Embryonic facial prominence (tissue), 1 donor: ENCODE measurements at regions not wholly inside any gene's neighbourhood (a gene's known extent, or its start where the extent isn't known, plus 50 kb on each side); places are given as distances from the start of the nearest gene placed in this dataset.
"Not testable (repeated sequence)": the region's sequence is repeated elsewhere in the genome, so short reads cannot be mapped to it uniquely, and the experiment has no call there.

Source experiments
- DNase-seq: peaks from one replicate; pipeline ENCODE4 v3.0.0-alpha.2; 2016; ENCODE audit errors: extremely low spot score

- no peak for DNase-seq
Measured at GRCh38 chr7:132030086-132030568, 473.7 kb upstream of the PODXL start.

- DNase-seq = no peak
Measured at GRCh38 chr7:132029369-132030085, 473.1 kb upstream of the PODXL start.

GRCh38 chr7:132028144-132028920 is 471.9 kb upstream of the PODXL start:
- no peak for DNase-seq

- no peak for DNase-seq
Measured at GRCh38 chr7:132024290-132024689, 467.9 kb upstream of the PODXL start.

DNA sequence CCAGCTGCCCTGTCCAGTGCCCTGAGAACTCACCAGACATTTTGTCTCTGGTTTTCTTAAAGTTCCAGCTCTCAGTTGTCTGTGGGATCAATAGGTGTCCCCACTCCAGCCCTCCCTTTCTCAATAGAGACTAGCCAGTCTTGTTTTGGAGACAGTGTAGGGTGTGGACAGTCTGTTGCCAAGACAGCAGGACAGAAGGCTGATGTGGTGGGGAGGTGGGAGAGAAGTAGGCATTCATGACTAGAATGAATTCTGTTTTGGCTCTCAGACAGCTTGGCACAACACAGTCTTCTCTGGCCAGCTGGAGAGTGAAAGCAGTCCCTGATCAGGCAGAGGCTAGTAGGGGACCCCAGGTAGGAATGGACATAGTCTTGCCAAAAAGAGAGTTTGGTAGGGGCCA is 467.0 kb upstream of the PODXL start:
- no peak for DNase-seq

DNA sequence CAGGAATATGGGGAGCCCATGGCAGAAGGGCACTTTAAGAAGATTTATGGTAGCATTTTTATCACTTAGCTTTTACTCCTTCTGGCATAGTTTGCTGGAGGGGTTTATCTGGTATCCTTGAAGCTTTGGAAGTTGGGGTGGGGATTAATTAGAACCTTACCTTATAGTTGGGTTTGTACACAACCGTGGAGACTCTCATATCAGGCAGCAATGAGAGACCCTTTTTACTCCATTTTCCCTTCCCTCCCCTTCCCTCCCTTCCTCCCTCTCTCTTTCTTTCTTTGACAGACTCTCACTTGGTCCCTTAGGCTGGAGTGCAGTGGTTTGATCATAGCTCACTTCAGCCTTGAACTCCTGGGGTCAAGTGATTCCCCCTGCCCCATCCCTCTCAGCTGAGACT is 465.8 kb upstream of the PODXL start:
- no peak for DNase-seq

- DNase-seq = no peak
Measured at GRCh38 chr7:132019703-132020102, 463.3 kb upstream of the PODXL start.

GRCh38 chr7:132009778-132010177 is 453.4 kb upstream of the PODXL start:
- no peak for DNase-seq

- DNase-seq = no peak
Measured at GRCh38 chr7:132004529-132004928, 448.1 kb upstream of the PODXL start.

DNA sequence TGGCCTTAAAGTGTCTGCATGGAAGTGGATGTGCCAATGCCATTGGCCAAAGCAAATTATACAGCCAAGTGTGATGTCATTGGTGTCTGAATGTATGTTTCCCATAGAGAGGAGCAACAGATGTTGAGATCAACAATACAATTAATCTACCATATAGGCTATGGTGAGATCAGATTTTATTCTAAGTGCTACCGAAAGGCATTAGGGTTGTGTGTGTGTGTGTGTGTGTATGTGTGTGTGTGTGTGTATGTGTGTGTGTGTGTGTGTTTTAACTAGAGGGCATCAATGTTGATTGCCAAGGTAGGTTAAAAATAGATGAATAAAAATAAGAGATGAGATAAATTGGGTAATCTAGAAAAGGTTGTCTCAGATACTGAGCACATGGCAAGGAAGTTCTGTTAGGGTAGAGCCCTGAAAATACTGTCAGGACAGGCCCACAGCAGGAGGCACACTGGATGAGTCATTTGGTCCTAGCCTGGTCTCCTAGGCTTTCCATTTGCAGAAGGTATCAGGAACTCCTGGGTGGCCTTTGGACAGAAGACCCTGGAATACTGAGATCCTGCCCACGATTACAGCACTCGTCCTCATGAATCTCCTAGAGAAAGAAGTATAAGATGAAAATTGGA is 446.0 kb upstream of the PODXL start:
- DNase-seq = no peak

GRCh38 chr7:132001146-132001545 is 444.7 kb upstream of the PODXL start:
- DNase-seq = no peak

GRCh38 chr7:131999193-131999592 is 442.8 kb upstream of the PODXL start:
- no peak for DNase-seq

DNA sequence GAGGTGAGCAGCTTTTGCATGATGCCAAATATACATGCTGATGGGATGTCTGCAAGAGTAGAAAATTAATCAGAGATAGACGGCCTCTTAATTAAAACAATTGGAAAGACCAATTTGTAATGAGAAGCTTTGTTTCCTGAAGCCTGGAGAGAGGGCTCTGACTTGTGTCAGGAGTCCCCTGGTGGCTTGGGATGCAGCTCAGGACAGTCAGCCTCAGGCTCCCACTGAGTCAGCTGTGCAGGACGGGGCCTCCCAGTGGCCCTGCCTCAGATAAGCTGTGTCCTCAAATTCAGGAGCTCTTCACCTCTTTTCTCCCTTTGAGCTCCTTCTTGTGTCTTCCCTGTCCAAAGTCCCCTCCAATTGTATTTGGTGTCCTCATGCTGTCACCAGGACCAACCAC is 438.9 kb upstream of the PODXL start:
- DNase-seq = no peak

GRCh38 chr7:131981069-131981468 is 424.6 kb upstream of the PODXL start:
- not testable (repeated sequence) for DNase-seq

- DNase-seq = not testable (repeated sequence)
Measured at GRCh38 chr7:131978118-131978517, 421.7 kb upstream of the PODXL start.

GRCh38 chr7:131976411-131976810 is 420.0 kb upstream of the PODXL start:
- DNase-seq = no peak

GRCh38 chr7:131974671-131975070 is 418.2 kb upstream of the PODXL start:
- no peak for DNase-seq

GRCh38 chr7:131972251-131972650 is 415.8 kb upstream of the PODXL start:
- DNase-seq = no peak

- no peak for DNase-seq
Measured at GRCh38 chr7:131970602-131971001, 414.2 kb upstream of the PODXL start.

GRCh38 chr7:131969560-131969959 is 413.1 kb upstream of the PODXL start:
- no peak for DNase-seq

GRCh38 chr7:131967216-131967730 is 410.8 kb upstream of the PODXL start:
- peak; percentile 13 for DNase-seq

GRCh38 chr7:131964203-131964602 is 407.8 kb upstream of the PODXL start:
- no peak for DNase-seq
